ENCODE measurements at regions not wholly inside any gene's neighbourhood (a gene's known extent, or its start where the extent isn't known, plus 50 kb on each side); places are given as distances from the start of the nearest gene placed in this dataset.

- no peaks in the 10 kb centered on the region for H3K36me3 ChIP-seq (ENCODE audit: control insufficient read depth, insufficient read depth, low read length)
- no peak overlapping the region for H3K4me3 ChIP-seq (replicated peaks; ENCODE audit: low read depth, low read length)
- no peak for DNase-seq (ENCODE audit: extremely low read depth, insufficient read length)
- H3K27me3 ChIP-seq (replicated peaks; ENCODE audit: control insufficient read depth, insufficient read depth, low read length), result no peaks in the 10 kb centered on the region
- no peak for TF ChIP-seq CTCF (IDR thresholded peaks at IDR 0.05; ENCODE audit: insufficient read depth, low read length, poor library complexity, severe bottlenecking)
These were observed 607.3 kb downstream of the NCAM2 start for GRCh38 chr21:21605521-21605920.

DNA sequence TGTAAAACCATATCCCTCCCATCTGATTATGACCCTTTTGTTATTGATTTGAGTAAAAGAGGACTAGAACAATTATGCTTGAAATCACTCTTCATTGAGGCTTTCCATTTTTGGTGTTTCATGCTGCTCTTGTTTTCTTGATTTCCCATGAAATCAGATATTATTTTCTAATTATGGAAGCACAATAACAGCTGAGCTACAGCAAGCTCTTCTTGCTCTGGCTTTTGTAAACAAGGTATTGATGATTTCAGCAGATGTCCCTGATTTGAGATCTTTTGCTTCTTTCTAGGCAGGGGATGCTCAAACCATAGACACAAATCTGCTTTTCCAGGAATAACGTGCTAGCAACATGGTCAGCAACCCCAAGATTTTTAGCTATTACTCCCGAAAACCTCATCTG, 607.8 kb downstream of the NCAM2 start:
- Histone ChIP-seq H3K36me3 (ENCODE audit: control insufficient read depth, insufficient read depth, low read length) (no peaks in the 10 kb centered on the region), H3K27me3 (replicated peaks; ENCODE audit: control insufficient read depth, insufficient read depth, low read length) (no peaks in the 10 kb centered on the region), H3K4me3 (replicated peaks; ENCODE audit: low read depth, low read length) (no peak overlapping the region)
- no peak for TF ChIP-seq CTCF (IDR thresholded peaks at IDR 0.05; ENCODE audit: insufficient read depth, low read length, poor library complexity, severe bottlenecking)
- DNase-seq (ENCODE audit: extremely low read depth, insufficient read length), result no peak

GRCh38 chr21:21612466-21612865, 614.3 kb downstream of the NCAM2 start:
- TF ChIP-seq CTCF (IDR thresholded peaks at IDR 0.05; ENCODE audit: insufficient read depth, low read length, poor library complexity, severe bottlenecking), result no peak
- DNase-seq (ENCODE audit: extremely low read depth, insufficient read length), result no peak

GRCh38 chr21:21614966-21615365, 616.8 kb downstream of the NCAM2 start:
- DNase-seq (ENCODE audit: extremely low read depth, insufficient read length), result no peak
- no peak for TF ChIP-seq CTCF (IDR thresholded peaks at IDR 0.05; ENCODE audit: insufficient read depth, low read length, poor library complexity, severe bottlenecking)

More at GRCh38 chr21:21612466-21612865, 614.3 kb downstream of the NCAM2 start:
- no peaks in the 10 kb centered on the region for H3K36me3 ChIP-seq (ENCODE audit: control insufficient read depth, insufficient read depth, low read length)
- no peaks in the 10 kb centered on the region for H3K27me3 ChIP-seq (replicated peaks; ENCODE audit: control insufficient read depth, insufficient read depth, low read length)
- H3K4me3 ChIP-seq (replicated peaks; ENCODE audit: low read depth, low read length), result no peak overlapping the region

DNA sequence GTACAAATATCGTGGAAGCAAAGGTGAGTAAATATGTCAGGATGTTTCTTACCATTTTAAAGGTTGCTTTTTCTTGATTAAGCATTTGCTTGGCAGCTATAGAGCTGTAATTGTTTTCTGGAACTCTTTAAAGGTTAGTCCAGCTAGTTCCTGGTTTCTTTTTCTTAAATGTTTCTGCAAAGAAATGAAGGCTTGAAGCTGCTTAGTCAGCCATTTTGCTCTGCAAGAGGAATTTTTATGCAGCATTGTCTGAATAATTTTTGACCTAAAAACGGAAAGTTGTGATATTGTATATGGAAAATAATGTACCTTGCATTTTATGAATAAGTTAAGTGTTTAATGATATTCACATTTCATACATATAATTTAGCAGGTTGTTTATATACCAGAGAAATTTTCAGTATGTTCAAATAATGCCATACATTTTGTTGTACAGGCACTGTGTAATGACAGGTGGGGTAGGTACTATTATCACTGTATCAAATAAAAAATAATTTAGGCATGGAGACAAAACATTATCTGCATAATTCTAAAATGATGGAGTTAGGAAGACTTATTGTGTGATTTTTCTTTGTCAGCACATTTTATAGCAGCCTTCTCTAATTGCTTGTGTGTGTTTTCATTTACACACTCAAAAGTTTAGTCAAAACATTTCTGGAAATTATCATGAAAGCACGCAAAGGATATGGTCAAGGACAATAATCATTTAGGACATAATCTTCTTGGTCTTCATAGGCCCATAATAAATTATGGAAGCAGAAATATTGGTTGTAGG, 624.4 kb downstream of the NCAM2 start:
- Histone ChIP-seq H3K27me3 (replicated peaks; ENCODE audit: control insufficient read depth, insufficient read depth, low read length) (no peaks in the 10 kb centered on the region), H3K4me3 (replicated peaks; ENCODE audit: low read depth, low read length) (no peak overlapping the region), H3K36me3 (ENCODE audit: control insufficient read depth, insufficient read depth, low read length) (no peaks in the 10 kb centered on the region)
- DNase-seq (ENCODE audit: extremely low read depth, insufficient read length), result no peak
- TF ChIP-seq CTCF (IDR thresholded peaks at IDR 0.05; ENCODE audit: insufficient read depth, low read length, poor library complexity, severe bottlenecking), result no peak

More at GRCh38 chr21:21614966-21615365, 616.8 kb downstream of the NCAM2 start:
- Histone ChIP-seq H3K27me3 (replicated peaks; ENCODE audit: control insufficient read depth, insufficient read depth, low read length) (no peaks in the 10 kb centered on the region), H3K4me3 (replicated peaks; ENCODE audit: low read depth, low read length) (no peak overlapping the region), H3K36me3 (ENCODE audit: control insufficient read depth, insufficient read depth, low read length) (no peaks in the 10 kb centered on the region)
